ENCODE measurements at regions not wholly inside any gene's neighbourhood (a gene's known extent, or its start where the extent isn't known, plus 50 kb on each side); places are given as distances from the start of the nearest gene placed in this dataset.

GRCh38 chr12:115606040-115606439 is 671.5 kb downstream of the MED13L start:
- no peak for DNase-seq (ENCODE audit: low read depth in 4 of 4, low spot score in 2 of 4)

GRCh38 chr12:115598871-115599811 is 678.4 kb downstream of the MED13L start:
- peak; percentile 23 to 37 (median 29) for DNase-seq (ENCODE audit: low read depth in 4 of 4, low spot score in 2 of 4)

- no peak for DNase-seq (ENCODE audit: low read depth in 4 of 4, low spot score in 2 of 4)
Observed at GRCh38 chr12:115597157-115597712, 680.3 kb downstream of the MED13L start.

- DNase-seq (ENCODE audit: low read depth in 4 of 4, low spot score in 2 of 4), result no peak
Observed at GRCh38 chr12:115588131-115588530, 689.4 kb downstream of the MED13L start.

- DNase-seq (ENCODE audit: low read depth in 4 of 4, low spot score in 2 of 4), result no peak
Observed at GRCh38 chr12:115584156-115584555, 693.3 kb downstream of the MED13L start.

- DNase-seq (ENCODE audit: low read depth in 4 of 4, low spot score in 2 of 4), result no peak
Observed at GRCh38 chr12:115583591-115583990, 693.9 kb downstream of the MED13L start.

- DNase-seq (ENCODE audit: low read depth in 4 of 4, low spot score in 2 of 4), result no peak
Observed at GRCh38 chr12:115577401-115577800, 700.1 kb downstream of the MED13L start.

- no peak for DNase-seq (ENCODE audit: low read depth in 4 of 4, low spot score in 2 of 4)
Observed at GRCh38 chr12:115574826-115575225, 702.7 kb downstream of the MED13L start.

GRCh38 chr12:115572440-115572839 is 705.1 kb downstream of the MED13L start:
- no peak for DNase-seq (ENCODE audit: low read depth in 4 of 4, low spot score in 2 of 4)

GRCh38 chr12:115571446-115571845 is 706.0 kb downstream of the MED13L start:
- no peak for DNase-seq (ENCODE audit: low read depth in 4 of 4, low spot score in 2 of 4)

- no peak for DNase-seq (ENCODE audit: low read depth in 4 of 4, low spot score in 2 of 4)
Observed at GRCh38 chr12:115571027-115571426, 706.5 kb downstream of the MED13L start.

- DNase-seq (ENCODE audit: low read depth in 4 of 4, low spot score in 2 of 4), result no peak
Observed at GRCh38 chr12:115570069-115570777, 707.3 kb downstream of the MED13L start.

- no peak for DNase-seq (ENCODE audit: low read depth in 4 of 4, low spot score in 2 of 4)
Observed at GRCh38 chr12:115569345-115570068, 708.0 kb downstream of the MED13L start.

GRCh38 chr12:115558281-115558680 is 719.2 kb downstream of the MED13L start:
- DNase-seq (ENCODE audit: low read depth in 4 of 4, low spot score in 2 of 4), result no peak

- DNase-seq (ENCODE audit: low read depth in 4 of 4, low spot score in 2 of 4), result no peak
Observed at GRCh38 chr12:115553622-115554021, 723.9 kb downstream of the MED13L start.

- no peak for DNase-seq (ENCODE audit: low read depth in 4 of 4, low spot score in 2 of 4)
Observed at GRCh38 chr12:115543269-115543668, 734.2 kb downstream of the MED13L start.

GRCh38 chr12:115542656-115543055 is 734.8 kb downstream of the MED13L start:
- no peak for DNase-seq (ENCODE audit: low read depth in 4 of 4, low spot score in 2 of 4)

GRCh38 chr12:115541891-115542421 is 735.5 kb downstream of the MED13L start:
- DNase-seq (ENCODE audit: low read depth in 4 of 4, low spot score in 2 of 4), result no peak

- no peak for DNase-seq (ENCODE audit: low read depth in 4 of 4, low spot score in 2 of 4)
Observed at GRCh38 chr12:115528466-115528865, 749.0 kb downstream of the MED13L start.

GRCh38 chr12:115521771-115522409 is 755.6 kb downstream of the MED13L start:
- DNase-seq (ENCODE audit: low read depth in 4 of 4, low spot score in 2 of 4), result no peak
